SU-DHL-6 (cell line): ENCODE measurements at regions not wholly inside any gene's neighbourhood (a gene's known extent, or its start where the extent isn't known, plus 50 kb on each side); places are given as distances from the start of the nearest gene placed in this dataset.
"Not testable (repeated sequence)": the region's sequence is repeated elsewhere in the genome, so short reads cannot be mapped to it uniquely, and the experiment has no call there.

ENCODE experiments used
- H2AFZ ChIP-seq: fragments of 200-600 bp; sonication (generic); 2 replicates; pipeline ENCODE4 v1.6.1; 2014; ENCODE audit warnings: low read depth, mild to moderate bottlenecking, moderate library complexity, mixed read lengths, antibody characterized with exemption, low read length; ENCODE audit not compliant: severe bottlenecking
- H3F3A ChIP-seq: fragments of 200-600 bp; shearing (Covaris generic); 2 replicates; pipeline ENCODE4 v1.6.0; 2016; ENCODE audit warnings: antibody characterized with exemption, mild to moderate bottlenecking; ENCODE audit not compliant: insufficient read depth
- H3K27ac ChIP-seq: fragments of 200-600 bp; sonication (generic); 2 replicates; pipeline ENCODE4 v1.5.1; 2016; ENCODE audit warnings: low read depth, mild to moderate bottlenecking, low read length, moderate library complexity, mixed read lengths
- H3K27me3 ChIP-seq: fragments of 200-600 bp; sonication (generic), shearing (Covaris generic); 2 replicates; pipeline ENCODE4 v1.6.0; 2014; ENCODE audit warnings: mild to moderate bottlenecking, low read length
- H3K36me3 ChIP-seq: fragments of 200-600 bp; sonication (generic); 2 replicates; pipeline ENCODE4 v1.6.1; 2014; ENCODE audit warnings: mild to moderate bottlenecking, low read length, mixed read lengths
- H3K4me2 ChIP-seq: fragments of 300-600, 200-600 bp; shearing (Covaris generic), sonication (generic); 2 replicates; pipeline ENCODE4 v1.6.0; 2014; ENCODE audit warnings: low read length, low read depth, mild to moderate bottlenecking; ENCODE audit not compliant: poor library complexity, severe bottlenecking
- H3K4me3 ChIP-seq: fragments of 200-600 bp; sonication (generic); 2 replicates; pipeline ENCODE4 v1.5.1; 2014; ENCODE audit warnings: antibody characterized with exemption, low read length, mild to moderate bottlenecking, mixed read lengths; ENCODE audit not compliant: insufficient read depth, poor library complexity, severe bottlenecking
- H3K79me2 ChIP-seq: fragments of 200-600 bp; sonication (generic); 2 replicates; pipeline ENCODE4 v1.6.1; 2014; ENCODE audit warnings: mild to moderate bottlenecking, low read length, moderate library complexity; ENCODE audit not compliant: insufficient read depth
- H3K9ac ChIP-seq: fragments of 200-600 bp; sonication (generic); 2 replicates; pipeline ENCODE4 v1.7.0; 2014; ENCODE audit warnings: mild to moderate bottlenecking, low read length
- H3K9me2 ChIP-seq: fragments of 200-600 bp; sonication (generic); replicated peaks from 2 replicates; pipeline ENCODE4 v1.6.1; 2014; ENCODE audit warnings: low read length; ENCODE audit not compliant: insufficient read depth
- H3K9me3 ChIP-seq: fragments of 200-600 bp; sonication (generic); 2 replicates; pipeline ENCODE4 v1.6.1; 2014; ENCODE audit warnings: low read length, mixed read lengths; ENCODE audit not compliant: insufficient read depth
- H4K20me1 ChIP-seq: fragments of 200-600 bp; sonication (generic); 2 replicates; pipeline ENCODE4 v1.6.1; 2014; ENCODE audit warnings: low read depth, mild to moderate bottlenecking, antibody characterized with exemption, low read length, moderate library complexity, mixed read lengths
- CTCF ChIP-seq: fragments of 200-600 bp; sonication (generic); IDR thresholded peaks from one replicate; pipeline ENCODE4 v1.5.1; 2017; ENCODE audit warnings: antibody characterized with exemption, mild to moderate bottlenecking, low read length, moderate library complexity; ENCODE audit not compliant: insufficient read depth, poor library complexity, severe bottlenecking
- EZH2phosphoT487 ChIP-seq: fragments of 200-600 bp; sonication (generic), shearing (Covaris generic); conservative IDR thresholded peaks from 2 replicates; pipeline ENCODE4 v1.6.1; 2018; ENCODE audit warnings: mild to moderate bottlenecking, antibody characterized with exemption, low read length, moderate library complexity, mixed read lengths

DNA sequence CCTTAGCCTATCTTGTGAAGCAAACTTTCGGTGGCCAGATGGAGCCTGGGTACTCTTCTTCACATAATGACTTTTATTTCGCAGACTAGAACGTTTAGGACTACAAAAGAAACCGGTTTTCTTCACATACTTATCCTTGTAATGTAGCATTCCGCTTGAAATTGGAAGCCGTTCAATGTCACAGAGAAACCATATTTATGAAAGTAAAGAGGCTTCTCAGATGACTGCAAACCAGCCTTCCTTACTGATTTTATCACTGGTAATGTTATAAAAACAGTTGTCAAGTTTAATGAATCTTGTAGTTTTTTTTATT lies 94.1 kb downstream of the PPIAL4G start:
- H3K36me3 ChIP-seq: no peaks in the 10 kb centered on the region
- no peak overlapping the region for H3K27ac ChIP-seq
- H3F3A ChIP-seq: no peaks in the 10 kb centered on the region
- no peak overlapping the region for H3K9ac ChIP-seq
- no peaks in the 10 kb centered on the region for H3K27me3 ChIP-seq
- H3K9me3 ChIP-seq: no peaks in the 10 kb centered on the region
- peak overlapping the region; percentile 22 for H3K4me3 ChIP-seq
- no peak for TF ChIP-seq CTCF
- TF ChIP-seq EZH2phosphoT487: no peak
- no peaks in the 10 kb centered on the region for H4K20me1 ChIP-seq
- H3K4me2 ChIP-seq: peak overlapping the region; percentile 33
- no peaks in the 10 kb centered on the region for H3K79me2 ChIP-seq
- H3K9me2 ChIP-seq: no peaks in the 10 kb centered on the region
- peak overlapping the region; percentile 56 for H2AFZ ChIP-seq

- H2AFZ ChIP-seq: peak overlapping the region; percentile 56
- H3K27ac ChIP-seq: no peak overlapping the region
- no peaks in the 10 kb centered on the region for H3F3A ChIP-seq
- H3K9ac ChIP-seq: no peak overlapping the region
- peak overlapping the region; percentile 22 for H3K4me3 ChIP-seq
- no peaks in the 10 kb centered on the region for H3K9me3 ChIP-seq
- TF ChIP-seq EZH2phosphoT487: no peak
- no peak for TF ChIP-seq CTCF
- no peaks in the 10 kb centered on the region for H3K27me3 ChIP-seq
- no peaks in the 10 kb centered on the region for H3K36me3 ChIP-seq
- no peaks in the 10 kb centered on the region for H4K20me1 ChIP-seq
- no peaks in the 10 kb centered on the region for H3K9me2 ChIP-seq
- peak overlapping the region; percentile 33 for H3K4me2 ChIP-seq
- no peaks in the 10 kb centered on the region for H3K79me2 ChIP-seq
Measured at GRCh38 chr1:148388260-148389026, 94.7 kb downstream of the PPIAL4G start.

- peak overlapping the region; percentile 56 for H2AFZ ChIP-seq
- not testable (repeated sequence) for H4K20me1 ChIP-seq, H3K9me3 ChIP-seq, H3K4me3 ChIP-seq, H3K27me3 ChIP-seq, H3K27ac ChIP-seq, H3K9me2 ChIP-seq, H3K36me3 ChIP-seq, H3F3A ChIP-seq, H3K4me2 ChIP-seq, H3K9ac ChIP-seq, H3K79me2 ChIP-seq
Measured at GRCh38 chr1:148387949-148388259, 95.2 kb downstream of the PPIAL4G start.

DNA sequence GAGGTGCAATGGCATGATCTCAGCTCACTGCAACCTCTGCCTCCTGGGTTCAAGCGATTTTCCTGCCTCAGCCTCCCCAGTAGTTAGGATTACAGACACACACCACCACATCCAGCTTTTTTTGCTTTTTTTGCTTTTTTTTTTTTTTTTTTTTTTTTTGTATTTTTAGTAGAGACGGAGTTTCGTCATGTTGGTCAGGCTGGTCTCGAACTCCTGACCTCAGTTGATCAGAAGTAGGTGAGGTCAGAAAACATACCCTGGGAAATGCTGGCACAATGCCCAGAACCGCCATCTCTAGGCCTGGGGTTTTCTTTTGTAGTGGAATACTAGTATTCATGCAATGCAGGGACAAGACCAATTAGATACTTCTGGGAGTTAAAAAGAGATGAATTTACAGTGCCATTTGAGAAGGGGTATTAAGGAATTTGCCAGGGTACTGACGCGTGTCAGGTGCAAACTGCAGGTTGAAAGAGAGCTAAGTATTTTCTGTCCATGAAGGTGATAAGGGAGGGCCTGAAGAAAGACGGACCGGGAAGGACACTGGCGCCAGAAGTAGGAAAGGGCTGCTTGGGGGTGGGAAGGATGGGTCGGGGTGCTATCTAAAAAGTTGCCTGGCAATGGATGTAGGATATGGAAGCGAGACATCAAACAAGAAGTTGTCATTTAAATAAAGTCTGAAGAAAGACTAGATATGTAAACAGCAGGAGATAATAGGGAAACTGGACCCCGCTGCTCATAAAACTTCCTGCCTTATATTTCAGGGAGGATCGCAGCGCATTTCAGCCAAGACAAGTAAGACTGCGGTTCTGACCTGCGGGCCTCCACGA lies 95.8 kb downstream of the PPIAL4G start:
- not testable (repeated sequence) for H3K27me3 ChIP-seq, H3K27ac ChIP-seq, H4K20me1 ChIP-seq, H3K79me2 ChIP-seq, H3K4me2 ChIP-seq, H3K4me3 ChIP-seq, H3F3A ChIP-seq, H2AFZ ChIP-seq, H3K9me3 ChIP-seq, H3K9ac ChIP-seq, H3K36me3 ChIP-seq, H3K9me2 ChIP-seq
